ENCODE measurements at regions not wholly inside any gene's neighbourhood (a gene's known extent, or its start where the extent isn't known, plus 50 kb on each side); places are given as distances from the start of the nearest gene placed in this dataset.
A peak's percentile ranks its signal among the peaks of the same experiment; 100 is the strongest.

- Mint-ChIP-seq H3K9me3 (peaks cover 4% of the 10 kb centered on the region), H3K4me1 (peaks cover 46% of the 10 kb centered on the region), H3K4me3 (no peak overlapping the region), H3K27me3 (ENCODE audit: low read depth, poor library complexity) (peaks cover 10% of the 10 kb centered on the region), H3K36me3 (ENCODE audit: low read depth) (no peaks in the 10 kb centered on the region), H3K27ac (no peak overlapping the region)
- TF ChIP-seq, protein P1, sequence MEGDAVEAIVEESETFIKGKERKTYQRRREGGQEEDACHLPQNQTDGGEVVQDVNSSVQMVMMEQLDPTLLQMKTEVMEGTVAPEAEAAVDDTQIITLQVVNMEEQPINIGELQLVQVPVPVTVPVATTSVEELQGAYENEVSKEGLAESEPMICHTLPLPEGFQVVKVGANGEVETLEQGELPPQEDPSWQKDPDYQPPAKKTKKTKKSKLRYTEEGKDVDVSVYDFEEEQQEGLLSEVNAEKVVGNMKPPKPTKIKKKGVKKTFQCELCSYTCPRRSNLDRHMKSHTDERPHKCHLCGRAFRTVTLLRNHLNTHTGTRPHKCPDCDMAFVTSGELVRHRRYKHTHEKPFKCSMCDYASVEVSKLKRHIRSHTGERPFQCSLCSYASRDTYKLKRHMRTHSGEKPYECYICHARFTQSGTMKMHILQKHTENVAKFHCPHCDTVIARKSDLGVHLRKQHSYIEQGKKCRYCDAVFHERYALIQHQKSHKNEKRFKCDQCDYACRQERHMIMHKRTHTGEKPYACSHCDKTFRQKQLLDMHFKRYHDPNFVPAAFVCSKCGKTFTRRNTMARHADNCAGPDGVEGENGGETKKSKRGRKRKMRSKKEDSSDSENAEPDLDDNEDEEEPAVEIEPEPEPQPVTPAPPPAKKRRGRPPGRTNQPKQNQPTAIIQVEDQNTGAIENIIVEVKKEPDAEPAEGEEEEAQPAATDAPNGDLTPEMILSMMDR (IDR thresholded peaks at IDR 0.05) = no peak
- DNase-seq = no peak
Observed at GRCh38 chr5:179411161-179411841, 66.0 kb upstream of the ADAMTS2 start.

- H3K9me3 Mint-ChIP-seq = peaks cover 4% of the 10 kb centered on the region
- peaks cover 10% of the 10 kb centered on the region for H3K27me3 Mint-ChIP-seq (ENCODE audit: low read depth, poor library complexity)
- H3K36me3 Mint-ChIP-seq (ENCODE audit: low read depth) = no peaks in the 10 kb centered on the region
Observed at GRCh38 chr5:179410291-179411160, 65.3 kb upstream of the ADAMTS2 start.

GRCh38 chr5:179409806-179410205, 64.5 kb upstream of the ADAMTS2 start:
- Mint-ChIP-seq H3K27ac (no peak overlapping the region), H3K27me3 (ENCODE audit: low read depth, poor library complexity) (peaks cover 10% of the 10 kb centered on the region), H3K4me3 (no peak overlapping the region), H3K36me3 (ENCODE audit: low read depth) (no peaks in the 10 kb centered on the region), H3K4me1 (peaks cover 54% of the 10 kb centered on the region), H3K9me3 (peaks cover 4% of the 10 kb centered on the region)
- TF ChIP-seq, protein P1 (IDR thresholded peaks at IDR 0.05) = no peak
- no peak for DNase-seq

More at GRCh38 chr5:179410291-179411160, 65.3 kb upstream of the ADAMTS2 start:
- Mint-ChIP-seq H3K27ac (no peak overlapping the region), H3K4me1 (peaks cover 48% of the 10 kb centered on the region), H3K4me3 (no peak overlapping the region)
- TF ChIP-seq, protein P1 (IDR thresholded peaks at IDR 0.05) = no peak
- DNase-seq = no peak

GRCh38 chr5:179408611-179409010, 63.4 kb upstream of the ADAMTS2 start:
- Mint-ChIP-seq H3K27me3 (ENCODE audit: low read depth, poor library complexity) (peaks cover 10% of the 10 kb centered on the region), H3K4me1 (peaks cover 49% of the 10 kb centered on the region), H3K27ac (peak overlapping the region; percentile 75), H3K36me3 (ENCODE audit: low read depth) (no peaks in the 10 kb centered on the region), H3K9me3 (peaks cover 4% of the 10 kb centered on the region), H3K4me3 (peak overlapping the region; percentile 48)
- TF ChIP-seq, protein P1 (IDR thresholded peaks at IDR 0.05) = no peak
- no peak for DNase-seq

GRCh38 chr5:179407191-179408175, 62.2 kb upstream of the ADAMTS2 start:
- Mint-ChIP-seq H3K36me3 (ENCODE audit: low read depth) (no peaks in the 10 kb centered on the region), H3K27ac (no peak overlapping the region), H3K9me3 (peaks cover 5% of the 10 kb centered on the region), H3K27me3 (ENCODE audit: low read depth, poor library complexity) (peaks cover 16% of the 10 kb centered on the region), H3K4me1 (peaks cover 45% of the 10 kb centered on the region), H3K4me3 (no peak overlapping the region)
- TF ChIP-seq, protein P1 (IDR thresholded peaks at IDR 0.05) = no peak
- DNase-seq = no peak
